H1 (cell line): ENCODE measurements at regions not wholly inside any gene's neighbourhood (a gene's known extent, or its start where the extent isn't known, plus 50 kb on each side); places are given as distances from the start of the nearest gene placed in this dataset.

ENCODE experiments used
- CTCF ChIP-seq, 3 experiments: IDR thresholded peaks; 1 replicate in 2 of 3; 2 replicates in 1 of 3; pipeline versions ENCODE4 v1.5.1 to v1.6.1; 2011; ENCODE audit warnings: low read length in 3 of 3, mild to moderate bottlenecking in 3 of 3, inconsistent platforms in 2 of 3, low read depth in 1 of 3, moderate library complexity in 1 of 3; ENCODE audit not compliant: insufficient read depth in 1 of 3; ENCODE audit errors: control extremely low read depth in 1 of 3
- E2F6 ChIP-seq: IDR thresholded peaks from 2 replicates; pipeline ENCODE4 v1.6.1; 2012; ENCODE audit warnings: inconsistent platforms
- EP300 ChIP-seq, 2 experiments: IDR thresholded peaks; 1 replicate in 1 of 2; 2 replicates in 1 of 2; pipeline ENCODE4 v1.6.1; 2011 to 2012; ENCODE audit warnings: low read depth in 2 of 2, low read length in 2 of 2, mild to moderate bottlenecking in 2 of 2, borderline replicate concordance in 1 of 2, inconsistent platforms in 1 of 2, moderate library complexity in 1 of 2
- NANOG ChIP-seq: IDR thresholded peaks from 2 replicates; pipeline ENCODE4 v1.6.1; 2011; ENCODE audit warnings: low read length, low read depth, mild to moderate bottlenecking, inconsistent platforms; ENCODE audit not compliant: insufficient read depth, poor library complexity, severe bottlenecking
- POU5F1 ChIP-seq: IDR thresholded peaks from 2 replicates; pipeline ENCODE4 v1.6.1; 2011; ENCODE audit warnings: low read depth, mild to moderate bottlenecking, low read length, moderate library complexity
- SRF ChIP-seq: IDR thresholded peaks from 2 replicates; pipeline ENCODE4 v1.6.1; 2011; ENCODE audit warnings: mild to moderate bottlenecking, low read depth, low read length, moderate library complexity
- TCF12 ChIP-seq: IDR thresholded peaks from 2 replicates; pipeline ENCODE4 v1.6.1; 2011; ENCODE audit warnings: low read depth, mild to moderate bottlenecking, low read length
- TEAD4 ChIP-seq: IDR thresholded peaks from 2 replicates; pipeline ENCODE4 v1.6.1; 2012; ENCODE audit warnings: low read depth, low read length, inconsistent platforms, mixed read lengths
- TF ChIP-seq, protein P1 (sequence below): fragments of 300-600 bp; sonication (generic); IDR thresholded peaks from 2 replicates; pipeline ENCODE4 v1.7.1; 2012; ENCODE audit warnings: low read length, moderate library complexity, mild to moderate bottlenecking, inconsistent platforms; ENCODE audit not compliant: insufficient replicate concordance

DNA sequence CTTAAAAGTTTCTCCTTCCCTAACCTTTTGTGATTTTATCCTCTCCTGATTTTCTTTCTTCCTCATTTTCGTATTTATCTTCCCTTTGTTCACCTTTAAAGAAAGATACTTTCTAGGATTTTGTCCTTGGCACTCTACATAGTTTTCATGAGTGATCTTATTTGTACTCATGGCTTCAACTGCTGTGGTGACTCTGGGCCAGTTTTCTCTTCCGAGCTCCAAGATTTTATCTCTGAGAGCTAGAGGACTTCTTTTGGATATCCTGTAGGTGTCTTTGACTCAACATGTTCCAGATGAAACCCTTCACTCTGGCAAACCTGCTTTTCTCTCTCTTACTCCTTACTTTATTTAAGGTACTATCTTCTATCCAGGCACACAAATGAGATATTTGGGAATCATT, 53.7 kb upstream of the MACF1 start (continued):
- TF ChIP-seq, protein P1, sequence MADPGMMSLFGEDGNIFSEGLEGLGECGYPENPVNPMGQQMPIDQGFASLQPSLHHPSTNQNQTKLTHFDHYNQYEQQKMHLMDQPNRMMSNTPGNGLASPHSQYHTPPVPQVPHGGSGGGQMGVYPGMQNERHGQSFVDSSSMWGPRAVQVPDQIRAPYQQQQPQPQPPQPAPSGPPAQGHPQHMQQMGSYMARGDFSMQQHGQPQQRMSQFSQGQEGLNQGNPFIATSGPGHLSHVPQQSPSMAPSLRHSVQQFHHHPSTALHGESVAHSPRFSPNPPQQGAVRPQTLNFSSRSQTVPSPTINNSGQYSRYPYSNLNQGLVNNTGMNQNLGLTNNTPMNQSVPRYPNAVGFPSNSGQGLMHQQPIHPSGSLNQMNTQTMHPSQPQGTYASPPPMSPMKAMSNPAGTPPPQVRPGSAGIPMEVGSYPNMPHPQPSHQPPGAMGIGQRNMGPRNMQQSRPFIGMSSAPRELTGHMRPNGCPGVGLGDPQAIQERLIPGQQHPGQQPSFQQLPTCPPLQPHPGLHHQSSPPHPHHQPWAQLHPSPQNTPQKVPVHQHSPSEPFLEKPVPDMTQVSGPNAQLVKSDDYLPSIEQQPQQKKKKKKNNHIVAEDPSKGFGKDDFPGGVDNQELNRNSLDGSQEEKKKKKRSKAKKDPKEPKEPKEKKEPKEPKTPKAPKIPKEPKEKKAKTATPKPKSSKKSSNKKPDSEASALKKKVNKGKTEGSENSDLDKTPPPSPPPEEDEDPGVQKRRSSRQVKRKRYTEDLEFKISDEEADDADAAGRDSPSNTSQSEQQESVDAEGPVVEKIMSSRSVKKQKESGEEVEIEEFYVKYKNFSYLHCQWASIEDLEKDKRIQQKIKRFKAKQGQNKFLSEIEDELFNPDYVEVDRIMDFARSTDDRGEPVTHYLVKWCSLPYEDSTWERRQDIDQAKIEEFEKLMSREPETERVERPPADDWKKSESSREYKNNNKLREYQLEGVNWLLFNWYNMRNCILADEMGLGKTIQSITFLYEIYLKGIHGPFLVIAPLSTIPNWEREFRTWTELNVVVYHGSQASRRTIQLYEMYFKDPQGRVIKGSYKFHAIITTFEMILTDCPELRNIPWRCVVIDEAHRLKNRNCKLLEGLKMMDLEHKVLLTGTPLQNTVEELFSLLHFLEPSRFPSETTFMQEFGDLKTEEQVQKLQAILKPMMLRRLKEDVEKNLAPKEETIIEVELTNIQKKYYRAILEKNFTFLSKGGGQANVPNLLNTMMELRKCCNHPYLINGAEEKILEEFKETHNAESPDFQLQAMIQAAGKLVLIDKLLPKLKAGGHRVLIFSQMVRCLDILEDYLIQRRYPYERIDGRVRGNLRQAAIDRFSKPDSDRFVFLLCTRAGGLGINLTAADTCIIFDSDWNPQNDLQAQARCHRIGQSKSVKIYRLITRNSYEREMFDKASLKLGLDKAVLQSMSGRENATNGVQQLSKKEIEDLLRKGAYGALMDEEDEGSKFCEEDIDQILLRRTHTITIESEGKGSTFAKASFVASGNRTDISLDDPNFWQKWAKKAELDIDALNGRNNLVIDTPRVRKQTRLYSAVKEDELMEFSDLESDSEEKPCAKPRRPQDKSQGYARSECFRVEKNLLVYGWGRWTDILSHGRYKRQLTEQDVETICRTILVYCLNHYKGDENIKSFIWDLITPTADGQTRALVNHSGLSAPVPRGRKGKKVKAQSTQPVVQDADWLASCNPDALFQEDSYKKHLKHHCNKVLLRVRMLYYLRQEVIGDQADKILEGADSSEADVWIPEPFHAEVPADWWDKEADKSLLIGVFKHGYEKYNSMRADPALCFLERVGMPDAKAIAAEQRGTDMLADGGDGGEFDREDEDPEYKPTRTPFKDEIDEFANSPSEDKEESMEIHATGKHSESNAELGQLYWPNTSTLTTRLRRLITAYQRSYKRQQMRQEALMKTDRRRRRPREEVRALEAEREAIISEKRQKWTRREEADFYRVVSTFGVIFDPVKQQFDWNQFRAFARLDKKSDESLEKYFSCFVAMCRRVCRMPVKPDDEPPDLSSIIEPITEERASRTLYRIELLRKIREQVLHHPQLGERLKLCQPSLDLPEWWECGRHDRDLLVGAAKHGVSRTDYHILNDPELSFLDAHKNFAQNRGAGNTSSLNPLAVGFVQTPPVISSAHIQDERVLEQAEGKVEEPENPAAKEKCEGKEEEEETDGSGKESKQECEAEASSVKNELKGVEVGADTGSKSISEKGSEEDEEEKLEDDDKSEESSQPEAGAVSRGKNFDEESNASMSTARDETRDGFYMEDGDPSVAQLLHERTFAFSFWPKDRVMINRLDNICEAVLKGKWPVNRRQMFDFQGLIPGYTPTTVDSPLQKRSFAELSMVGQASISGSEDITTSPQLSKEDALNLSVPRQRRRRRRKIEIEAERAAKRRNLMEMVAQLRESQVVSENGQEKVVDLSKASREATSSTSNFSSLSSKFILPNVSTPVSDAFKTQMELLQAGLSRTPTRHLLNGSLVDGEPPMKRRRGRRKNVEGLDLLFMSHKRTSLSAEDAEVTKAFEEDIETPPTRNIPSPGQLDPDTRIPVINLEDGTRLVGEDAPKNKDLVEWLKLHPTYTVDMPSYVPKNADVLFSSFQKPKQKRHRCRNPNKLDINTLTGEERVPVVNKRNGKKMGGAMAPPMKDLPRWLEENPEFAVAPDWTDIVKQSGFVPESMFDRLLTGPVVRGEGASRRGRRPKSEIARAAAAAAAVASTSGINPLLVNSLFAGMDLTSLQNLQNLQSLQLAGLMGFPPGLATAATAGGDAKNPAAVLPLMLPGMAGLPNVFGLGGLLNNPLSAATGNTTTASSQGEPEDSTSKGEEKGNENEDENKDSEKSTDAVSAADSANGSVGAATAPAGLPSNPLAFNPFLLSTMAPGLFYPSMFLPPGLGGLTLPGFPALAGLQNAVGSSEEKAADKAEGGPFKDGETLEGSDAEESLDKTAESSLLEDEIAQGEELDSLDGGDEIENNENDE: no peak
- no peak for TF ChIP-seq SRF
- TF ChIP-seq EP300 (IDR thresholded peaks at IDR 0.05; ENCODE audit: borderline replicate concordance in 1 of 2, low read depth in 2 of 2, low read length in 2 of 2): no peak
- TF ChIP-seq TCF12: no peak
- no peak for TF ChIP-seq TEAD4
- TF ChIP-seq NANOG: no peak
- TF ChIP-seq E2F6: no peak
- TF ChIP-seq POU5F1: no peak
- no peak for TF ChIP-seq CTCF (IDR thresholded peaks at IDR 0.05; ENCODE audit: control extremely low read depth in 1 of 3, insufficient read depth in 1 of 3, low read depth in 1 of 3, low read length in 3 of 3)
